ENCODE measurements at regions not wholly inside any gene's neighbourhood (a gene's known extent, or its start where the extent isn't known, plus 50 kb on each side); places are given as distances from the start of the nearest gene placed in this dataset.

DNA sequence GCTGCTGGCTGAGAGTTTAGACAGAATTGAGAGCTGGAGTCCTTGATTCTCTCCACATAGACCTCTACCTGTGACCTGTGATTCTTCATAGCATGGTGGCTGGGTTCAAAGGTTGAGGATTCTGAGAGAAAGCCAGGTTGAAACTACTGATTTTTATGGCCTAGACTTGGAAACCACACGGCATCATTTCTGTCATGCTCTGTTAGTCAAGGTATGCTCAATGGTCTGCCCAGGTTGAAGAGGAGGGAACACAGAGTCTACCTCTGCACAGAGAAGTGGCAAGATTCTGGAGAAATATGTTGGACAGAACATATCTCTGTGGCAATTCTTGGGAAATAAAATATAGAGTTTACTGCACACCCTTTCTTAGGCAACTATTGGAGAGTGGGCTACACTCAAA lies 57.2 kb upstream of the CXorf66 start:
- TF ChIP-seq, protein P1, sequence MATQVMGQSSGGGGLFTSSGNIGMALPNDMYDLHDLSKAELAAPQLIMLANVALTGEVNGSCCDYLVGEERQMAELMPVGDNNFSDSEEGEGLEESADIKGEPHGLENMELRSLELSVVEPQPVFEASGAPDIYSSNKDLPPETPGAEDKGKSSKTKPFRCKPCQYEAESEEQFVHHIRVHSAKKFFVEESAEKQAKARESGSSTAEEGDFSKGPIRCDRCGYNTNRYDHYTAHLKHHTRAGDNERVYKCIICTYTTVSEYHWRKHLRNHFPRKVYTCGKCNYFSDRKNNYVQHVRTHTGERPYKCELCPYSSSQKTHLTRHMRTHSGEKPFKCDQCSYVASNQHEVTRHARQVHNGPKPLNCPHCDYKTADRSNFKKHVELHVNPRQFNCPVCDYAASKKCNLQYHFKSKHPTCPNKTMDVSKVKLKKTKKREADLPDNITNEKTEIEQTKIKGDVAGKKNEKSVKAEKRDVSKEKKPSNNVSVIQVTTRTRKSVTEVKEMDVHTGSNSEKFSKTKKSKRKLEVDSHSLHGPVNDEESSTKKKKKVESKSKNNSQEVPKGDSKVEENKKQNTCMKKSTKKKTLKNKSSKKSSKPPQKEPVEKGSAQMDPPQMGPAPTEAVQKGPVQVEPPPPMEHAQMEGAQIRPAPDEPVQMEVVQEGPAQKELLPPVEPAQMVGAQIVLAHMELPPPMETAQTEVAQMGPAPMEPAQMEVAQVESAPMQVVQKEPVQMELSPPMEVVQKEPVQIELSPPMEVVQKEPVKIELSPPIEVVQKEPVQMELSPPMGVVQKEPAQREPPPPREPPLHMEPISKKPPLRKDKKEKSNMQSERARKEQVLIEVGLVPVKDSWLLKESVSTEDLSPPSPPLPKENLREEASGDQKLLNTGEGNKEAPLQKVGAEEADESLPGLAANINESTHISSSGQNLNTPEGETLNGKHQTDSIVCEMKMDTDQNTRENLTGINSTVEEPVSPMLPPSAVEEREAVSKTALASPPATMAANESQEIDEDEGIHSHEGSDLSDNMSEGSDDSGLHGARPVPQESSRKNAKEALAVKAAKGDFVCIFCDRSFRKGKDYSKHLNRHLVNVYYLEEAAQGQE (IDR thresholded peaks at IDR 0.05; ENCODE audit: low read depth): no peak
- no peak for TF ChIP-seq RAD21 (IDR thresholded peaks at IDR 0.05; ENCODE audit: low read depth)
- TF ChIP-seq CREB1 (IDR thresholded peaks at IDR 0.05; ENCODE audit: low read depth): no peak
- TF ChIP-seq CEBPB (IDR thresholded peaks at IDR 0.05): no peak
- no peak for TF ChIP-seq YY1 (IDR thresholded peaks at IDR 0.05; ENCODE audit: low read depth)
- TF ChIP-seq EGR1 (IDR thresholded peaks at IDR 0.05): no peak
- TF ChIP-seq, protein P2, sequence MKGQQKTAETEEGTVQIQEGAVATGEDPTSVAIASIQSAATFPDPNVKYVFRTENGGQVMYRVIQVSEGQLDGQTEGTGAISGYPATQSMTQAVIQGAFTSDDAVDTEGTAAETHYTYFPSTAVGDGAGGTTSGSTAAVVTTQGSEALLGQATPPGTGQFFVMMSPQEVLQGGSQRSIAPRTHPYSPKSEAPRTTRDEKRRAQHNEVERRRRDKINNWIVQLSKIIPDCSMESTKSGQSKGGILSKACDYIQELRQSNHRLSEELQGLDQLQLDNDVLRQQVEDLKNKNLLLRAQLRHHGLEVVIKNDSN (IDR thresholded peaks at IDR 0.05): no peak
- no peak for TF ChIP-seq EP300 (IDR thresholded peaks at IDR 0.05; ENCODE audit: borderline replicate concordance)
- TF ChIP-seq, protein P3, sequence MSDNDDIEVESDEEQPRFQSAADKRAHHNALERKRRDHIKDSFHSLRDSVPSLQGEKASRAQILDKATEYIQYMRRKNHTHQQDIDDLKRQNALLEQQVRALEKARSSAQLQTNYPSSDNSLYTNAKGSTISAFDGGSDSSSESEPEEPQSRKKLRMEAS (IDR thresholded peaks at IDR 0.05): no peak
- TF ChIP-seq FOXM1 (IDR thresholded peaks at IDR 0.05; ENCODE audit: borderline replicate concordance, low read depth): no peak
- no peak for TF ChIP-seq TAF1 (IDR thresholded peaks at IDR 0.05; ENCODE audit: low read depth)
